ENCODE measurements at regions not wholly inside any gene's neighbourhood (a gene's known extent, or its start where the extent isn't known, plus 50 kb on each side); places are given as distances from the start of the nearest gene placed in this dataset.

DNA sequence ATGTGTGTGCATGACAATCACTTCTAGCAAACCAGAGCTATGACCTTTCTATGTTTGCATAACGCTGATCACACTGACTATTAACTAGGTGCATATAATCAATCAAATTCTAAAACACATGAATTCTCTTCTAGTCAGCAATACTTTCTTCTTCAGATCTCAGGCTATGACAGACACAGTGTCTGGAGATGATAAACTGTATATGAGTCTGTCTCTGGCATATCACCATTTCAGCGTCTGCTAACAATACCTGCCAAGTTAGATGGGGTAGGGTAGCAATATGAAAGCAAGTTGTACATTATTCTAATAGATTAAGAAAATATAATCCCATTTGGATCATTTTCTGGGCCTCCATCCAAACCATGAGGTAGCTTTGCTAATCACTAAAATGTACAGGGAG is 354.2 kb upstream of the EPHA4 start:
- DNase-seq (ENCODE audit: low spot score) = no peak
- Histone ChIP-seq H3K4me3 (no peak overlapping the region), H3K4me1 (replicated peaks) (no peaks in the 10 kb centered on the region), H3K9me3 (no peaks in the 10 kb centered on the region), H3K27ac (no peak overlapping the region), H3K27me3 (replicated peaks; ENCODE audit: insufficient read depth) (no peaks in the 10 kb centered on the region), H3K36me3 (no peaks in the 10 kb centered on the region)
- WGBS = 91% methylated on average over 2 of the region's 2 CpGs
- TF ChIP-seq POLR2AphosphoS5 (IDR thresholded peaks at IDR 0.05) (no peak), POLR2A (IDR thresholded peaks at IDR 0.05) (no peak)
- TF ChIP-seq, protein P1, sequence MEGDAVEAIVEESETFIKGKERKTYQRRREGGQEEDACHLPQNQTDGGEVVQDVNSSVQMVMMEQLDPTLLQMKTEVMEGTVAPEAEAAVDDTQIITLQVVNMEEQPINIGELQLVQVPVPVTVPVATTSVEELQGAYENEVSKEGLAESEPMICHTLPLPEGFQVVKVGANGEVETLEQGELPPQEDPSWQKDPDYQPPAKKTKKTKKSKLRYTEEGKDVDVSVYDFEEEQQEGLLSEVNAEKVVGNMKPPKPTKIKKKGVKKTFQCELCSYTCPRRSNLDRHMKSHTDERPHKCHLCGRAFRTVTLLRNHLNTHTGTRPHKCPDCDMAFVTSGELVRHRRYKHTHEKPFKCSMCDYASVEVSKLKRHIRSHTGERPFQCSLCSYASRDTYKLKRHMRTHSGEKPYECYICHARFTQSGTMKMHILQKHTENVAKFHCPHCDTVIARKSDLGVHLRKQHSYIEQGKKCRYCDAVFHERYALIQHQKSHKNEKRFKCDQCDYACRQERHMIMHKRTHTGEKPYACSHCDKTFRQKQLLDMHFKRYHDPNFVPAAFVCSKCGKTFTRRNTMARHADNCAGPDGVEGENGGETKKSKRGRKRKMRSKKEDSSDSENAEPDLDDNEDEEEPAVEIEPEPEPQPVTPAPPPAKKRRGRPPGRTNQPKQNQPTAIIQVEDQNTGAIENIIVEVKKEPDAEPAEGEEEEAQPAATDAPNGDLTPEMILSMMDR (IDR thresholded peaks at IDR 0.05) = no peak
- intact Hi-C loops (cut with DNase I) = no loop called here

DNA sequence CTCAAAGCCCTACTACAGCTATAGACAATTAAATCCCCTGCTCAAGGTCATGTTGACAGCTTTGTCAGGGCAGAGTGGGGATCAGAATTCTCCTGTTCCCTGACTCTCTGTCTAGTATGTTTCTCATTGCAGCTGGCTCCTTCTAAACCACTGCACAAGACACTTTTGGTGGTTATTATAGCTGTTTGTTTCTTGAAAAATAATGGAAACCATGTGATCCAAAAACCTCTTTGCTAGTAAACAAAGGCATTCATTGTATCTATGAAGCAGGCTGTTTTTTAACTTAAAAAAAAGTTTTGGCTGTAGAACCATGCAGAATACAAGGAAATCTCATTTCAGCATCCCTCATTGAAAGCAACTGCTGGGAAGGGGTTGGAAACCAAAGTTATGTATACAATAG is 352.5 kb upstream of the EPHA4 start:
- Histone ChIP-seq H3K9me3 (no peaks in the 10 kb centered on the region), H3K36me3 (no peaks in the 10 kb centered on the region), H3K4me1 (replicated peaks) (no peaks in the 10 kb centered on the region), H3K4me3 (no peak overlapping the region), H3K27me3 (replicated peaks; ENCODE audit: insufficient read depth) (no peaks in the 10 kb centered on the region), H3K27ac (no peak overlapping the region)
- intact Hi-C loops (cut with DNase I) = no loop called here
- DNase-seq (ENCODE audit: low spot score) = no peak
- TF ChIP-seq, protein P1 (IDR thresholded peaks at IDR 0.05) = no peak
- TF ChIP-seq POLR2A (IDR thresholded peaks at IDR 0.05) (no peak), POLR2AphosphoS5 (IDR thresholded peaks at IDR 0.05) (no peak)

DNA sequence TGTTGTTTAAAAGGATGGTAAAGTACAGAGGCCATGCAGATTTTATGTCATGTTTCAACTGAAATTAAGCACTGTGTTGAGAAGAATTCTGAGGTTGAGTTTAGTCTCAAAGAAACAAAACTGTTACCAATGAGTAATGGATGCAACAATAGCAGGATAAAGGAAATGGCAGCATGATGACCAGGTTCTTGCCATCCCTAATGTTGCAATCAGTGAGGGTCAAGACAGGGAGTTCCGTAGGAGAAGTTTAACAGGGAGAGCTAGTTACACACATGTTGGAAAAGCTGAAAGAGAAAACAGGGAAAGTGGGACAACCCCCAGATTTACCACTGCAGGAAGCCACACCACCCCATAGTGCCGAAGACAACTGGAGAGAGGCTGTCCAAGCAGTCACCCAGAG is 343.8 kb upstream of the EPHA4 start:
- H3K4me3 ChIP-seq = no peak overlapping the region
- no peaks in the 10 kb centered on the region for H3K36me3 ChIP-seq
- no peaks in the 10 kb centered on the region for H3K27me3 ChIP-seq (replicated peaks; ENCODE audit: insufficient read depth)
- H3K9me3 ChIP-seq = no peaks in the 10 kb centered on the region
- TF ChIP-seq POLR2AphosphoS5 (IDR thresholded peaks at IDR 0.05) (no peak), POLR2A (IDR thresholded peaks at IDR 0.05) (no peak)
- TF ChIP-seq, protein P1 (IDR thresholded peaks at IDR 0.05) = no peak
- DNase-seq (ENCODE audit: low spot score) = no peak
- no peak overlapping the region for H3K27ac ChIP-seq
- WGBS = 88% methylated on average over 2 of the region's 2 CpGs
- no peaks in the 10 kb centered on the region for H3K4me1 ChIP-seq (replicated peaks)
- intact Hi-C loops (cut with DNase I) = no loop called here

DNA sequence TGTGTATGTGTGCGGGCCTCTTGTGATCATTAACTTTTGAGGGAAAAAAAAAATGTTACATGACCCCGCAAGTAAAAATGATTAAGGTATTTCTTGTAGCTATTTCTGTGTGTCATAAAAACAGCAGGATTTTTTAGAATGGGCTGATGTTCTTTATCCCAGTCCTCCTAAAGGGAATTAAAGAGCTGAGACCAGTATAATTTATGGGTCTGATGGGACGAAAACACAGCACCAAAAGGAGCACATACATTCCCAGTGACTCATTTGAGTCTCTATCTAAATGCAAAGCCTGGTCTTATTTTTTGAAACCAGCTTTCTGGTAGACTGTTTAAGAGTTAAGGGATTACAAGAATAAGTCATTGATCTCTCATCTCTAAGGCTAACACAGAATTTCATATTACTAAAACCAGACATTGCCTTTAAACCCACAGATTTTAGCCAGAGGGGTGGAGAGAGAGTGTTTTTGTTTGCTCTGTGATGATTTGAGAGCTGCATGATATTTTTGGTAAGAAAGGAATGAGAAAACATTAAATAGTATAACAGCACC is 342.3 kb upstream of the EPHA4 start:
- 41% methylated on average over 3 of the region's 3 CpGs for WGBS
- intact Hi-C loops (cut with DNase I) = no loop called here
- Histone ChIP-seq H3K27me3 (replicated peaks; ENCODE audit: insufficient read depth) (no peaks in the 10 kb centered on the region), H3K4me3 (no peak overlapping the region), H3K36me3 (no peaks in the 10 kb centered on the region), H3K4me1 (replicated peaks) (no peaks in the 10 kb centered on the region), H3K9me3 (no peaks in the 10 kb centered on the region), H3K27ac (no peak overlapping the region)
- TF ChIP-seq, protein P1 (IDR thresholded peaks at IDR 0.05) = no peak
- TF ChIP-seq POLR2A (IDR thresholded peaks at IDR 0.05) = no peak
- TF ChIP-seq POLR2AphosphoS5 (IDR thresholded peaks at IDR 0.05) = no peak
- no peak for DNase-seq (ENCODE audit: low spot score)

DNA sequence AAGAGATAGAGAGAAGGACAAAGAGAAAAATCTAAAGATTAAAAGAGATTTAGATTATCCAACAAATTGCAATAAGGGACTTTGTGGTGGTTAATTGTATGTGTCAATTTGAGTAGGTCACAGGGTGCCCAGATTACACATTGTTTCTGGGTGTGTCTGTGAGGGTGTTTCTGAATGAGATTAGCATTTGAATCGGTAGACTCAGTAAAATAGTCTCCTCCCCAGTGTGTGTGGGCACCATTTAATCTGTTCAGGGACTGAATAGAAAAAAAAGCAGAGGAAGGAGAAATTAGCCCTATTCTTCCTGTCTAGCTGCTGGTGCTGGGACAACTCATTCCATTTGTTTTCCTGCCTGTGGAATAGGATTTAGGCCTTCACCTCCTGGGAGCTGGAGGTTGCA is 339.8 kb upstream of the EPHA4 start:
- Histone ChIP-seq H3K27me3 (replicated peaks; ENCODE audit: insufficient read depth) (no peaks in the 10 kb centered on the region), H3K9me3 (no peaks in the 10 kb centered on the region), H3K4me1 (replicated peaks) (no peaks in the 10 kb centered on the region), H3K4me3 (no peak overlapping the region), H3K27ac (no peak overlapping the region), H3K36me3 (no peaks in the 10 kb centered on the region)
- intact Hi-C loops (cut with DNase I) = no loop called here
- 91% methylated on average over 1 of the region's 1 CpG for WGBS
- DNase-seq (ENCODE audit: low spot score) = no peak
- TF ChIP-seq, protein P1 (IDR thresholded peaks at IDR 0.05) = no peak
- TF ChIP-seq POLR2AphosphoS5 (IDR thresholded peaks at IDR 0.05) (no peak), POLR2A (IDR thresholded peaks at IDR 0.05) (no peak)
